ENCODE measurements at regions not wholly inside any gene's neighbourhood (a gene's known extent, or its start where the extent isn't known, plus 50 kb on each side); places are given as distances from the start of the nearest gene placed in this dataset.

GRCh38 chr2:145137211-145137610 is 617.3 kb upstream of the ZEB2 start:
- no peak for TF ChIP-seq CTCF (IDR thresholded peaks at IDR 0.05)
- no peak for TF ChIP-seq POLR2A (IDR thresholded peaks at IDR 0.05)

Data from Peyer's patch (tissue), 4 donors.